Kasumi-1 (cell line): ENCODE measurements at regions not wholly inside any gene's neighbourhood (a gene's known extent, or its start where the extent isn't known, plus 50 kb on each side); places are given as distances from the start of the nearest gene placed in this dataset.

Experiments
- DNase-seq, 2 experiments: peaks; one replicate each; lab custom pipeline; 2025; lab: John Stamatoyannopoulos, UW

DNA sequence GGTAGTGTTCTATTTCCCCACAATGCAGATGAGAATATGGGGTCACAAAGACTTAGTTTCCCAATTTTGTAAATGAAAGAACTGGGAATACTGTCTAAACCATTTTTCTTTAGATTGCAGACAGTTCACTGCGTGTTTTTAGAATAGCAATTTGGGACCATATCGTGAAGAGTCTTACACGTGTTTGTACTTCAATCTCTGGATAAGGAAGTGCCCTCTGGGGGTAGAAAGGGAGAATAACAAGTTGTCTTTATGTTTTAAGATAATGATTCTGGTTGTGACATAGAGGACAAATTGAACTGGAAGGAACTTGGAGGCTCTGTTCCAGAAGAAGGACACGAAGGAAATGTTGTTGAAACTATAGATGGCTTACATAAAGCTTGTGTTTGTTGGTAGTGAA, 457.7 kb downstream of the CBLN2 start:
- peak; percentile 80 to 82 for DNase-seq

DNA sequence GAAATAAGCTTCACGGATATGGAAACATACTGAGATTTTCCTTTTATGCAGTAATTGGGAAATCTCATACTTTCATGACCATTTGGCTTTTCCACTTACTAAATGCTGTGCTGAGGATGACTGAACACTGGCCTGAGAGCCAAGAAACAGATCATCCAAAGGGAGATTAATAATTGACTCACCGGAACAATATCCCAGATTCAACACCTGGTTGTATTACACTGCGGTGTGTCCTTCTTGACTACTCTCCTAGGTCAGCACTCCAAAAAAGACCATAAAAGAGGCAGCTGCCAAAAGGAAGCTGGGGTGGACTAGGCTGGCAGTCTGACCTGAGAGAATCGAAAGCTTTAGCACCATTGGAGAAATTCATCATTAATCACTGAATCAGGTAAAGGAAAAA, 469.1 kb downstream of the CBLN2 start:
- no peak for DNase-seq

DNA sequence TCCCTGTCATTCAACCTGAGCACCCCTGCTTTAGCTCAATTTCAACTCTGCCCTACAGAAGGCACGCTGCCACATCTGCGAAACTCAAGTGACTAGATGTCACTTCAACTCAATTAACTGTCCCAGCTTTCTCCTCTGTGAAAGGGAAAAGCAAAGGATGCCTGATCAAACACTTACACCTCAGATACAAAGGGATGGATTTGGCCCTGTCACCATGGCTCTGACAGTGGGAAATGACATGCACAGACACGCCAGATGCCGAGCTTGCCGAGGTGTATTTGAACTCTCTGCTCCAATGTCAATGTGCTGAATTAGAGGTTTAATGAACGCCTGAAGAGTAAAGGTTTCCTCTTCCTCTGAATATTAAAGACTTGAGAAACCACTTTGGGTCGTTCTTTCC, 481.1 kb downstream of the CBLN2 start:
- DNase-seq = no peak

DNA sequence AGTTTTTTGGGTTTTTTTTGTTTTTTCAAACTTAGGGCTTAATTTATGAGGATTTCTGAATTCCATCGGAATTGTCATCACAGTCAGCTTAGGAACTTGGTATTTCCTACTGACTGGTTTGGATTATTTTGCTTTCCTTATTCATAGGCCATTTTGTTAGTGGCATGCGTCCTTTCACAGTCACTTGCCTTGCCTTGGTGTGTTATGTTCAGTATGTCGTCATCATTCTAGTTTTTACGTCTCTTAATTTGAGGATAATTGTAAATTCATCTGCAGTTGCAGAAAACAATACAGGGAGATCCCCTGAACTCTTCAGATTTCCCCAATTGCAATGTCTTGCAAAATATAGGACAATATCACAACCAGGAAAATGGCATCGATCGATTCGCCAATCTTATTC, 485.3 kb downstream of the CBLN2 start:
- no peak for DNase-seq

DNA sequence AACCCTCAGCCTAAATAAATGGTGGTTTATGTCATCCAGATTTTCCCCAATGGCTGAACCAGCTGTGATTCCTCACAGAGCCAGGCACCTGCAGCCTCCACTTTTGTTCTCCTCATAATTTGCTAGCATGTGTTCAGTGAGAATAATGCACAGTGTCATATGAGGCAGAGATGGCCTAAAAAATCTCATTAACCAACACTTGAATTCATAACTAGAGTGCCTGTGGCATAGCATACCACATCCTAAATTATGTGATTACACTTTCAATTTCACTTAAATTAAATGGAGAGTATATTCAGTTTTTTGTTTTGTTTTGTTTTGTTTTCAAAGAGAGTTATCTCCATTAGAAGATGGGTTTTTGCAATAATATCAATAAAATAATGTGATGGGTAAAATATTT, 488.0 kb downstream of the CBLN2 start:
- no peak for DNase-seq

DNA sequence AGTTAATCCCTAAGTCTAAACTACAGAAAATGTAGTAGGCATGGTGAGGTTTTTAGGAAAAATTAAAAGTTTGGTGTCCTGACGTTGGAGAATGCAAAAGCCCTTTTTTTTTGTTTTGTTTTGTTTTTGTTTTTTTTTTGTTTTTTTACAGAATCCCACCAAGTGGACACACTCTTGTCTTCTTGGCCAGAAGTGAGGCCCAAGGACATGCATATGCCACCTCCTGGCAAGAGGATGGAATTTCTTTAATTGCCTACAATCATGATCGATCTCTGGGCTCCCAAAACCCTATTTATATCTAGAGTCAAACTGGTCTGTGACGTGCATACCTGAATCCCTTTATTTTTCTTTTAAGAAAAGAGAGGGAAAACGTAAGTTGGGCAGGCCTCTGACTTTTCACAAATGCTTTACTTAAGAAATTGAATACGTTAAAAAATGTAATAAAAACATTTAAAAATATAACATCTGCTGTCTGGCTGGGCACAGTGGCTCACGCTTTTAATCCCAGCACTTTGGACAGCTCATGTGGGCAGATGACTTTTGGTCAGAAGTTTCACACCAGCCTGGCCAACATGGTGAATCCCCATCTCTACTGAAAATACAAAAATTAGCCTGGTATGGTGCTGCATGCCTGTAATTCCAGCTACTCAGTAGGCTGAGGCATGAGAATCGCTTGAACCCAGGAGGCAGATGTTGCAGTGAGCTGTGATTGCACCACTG, 502.7 kb downstream of the CBLN2 start:
- DNase-seq = no peak

DNA sequence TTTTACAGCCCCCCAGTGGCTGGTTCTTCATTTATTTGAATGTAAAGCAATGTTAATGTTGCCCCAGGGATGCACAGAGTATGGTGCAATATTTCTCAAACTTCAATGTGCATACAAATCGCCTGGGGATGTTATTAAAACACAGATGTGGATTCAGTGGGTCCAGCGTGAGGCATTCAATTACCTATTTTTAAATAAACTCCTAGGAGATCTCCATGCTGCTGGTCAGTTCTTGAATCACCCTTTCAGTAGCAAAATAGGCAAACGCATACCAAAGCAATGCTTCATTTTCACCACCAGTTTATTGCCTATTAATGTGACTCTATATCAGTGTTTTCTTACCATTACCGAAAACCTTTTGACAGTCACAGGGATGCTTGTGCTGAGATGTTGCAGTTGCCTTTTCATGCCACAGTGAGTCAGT, 530.7 kb downstream of the CBLN2 start:
- DNase-seq = no peak

DNA sequence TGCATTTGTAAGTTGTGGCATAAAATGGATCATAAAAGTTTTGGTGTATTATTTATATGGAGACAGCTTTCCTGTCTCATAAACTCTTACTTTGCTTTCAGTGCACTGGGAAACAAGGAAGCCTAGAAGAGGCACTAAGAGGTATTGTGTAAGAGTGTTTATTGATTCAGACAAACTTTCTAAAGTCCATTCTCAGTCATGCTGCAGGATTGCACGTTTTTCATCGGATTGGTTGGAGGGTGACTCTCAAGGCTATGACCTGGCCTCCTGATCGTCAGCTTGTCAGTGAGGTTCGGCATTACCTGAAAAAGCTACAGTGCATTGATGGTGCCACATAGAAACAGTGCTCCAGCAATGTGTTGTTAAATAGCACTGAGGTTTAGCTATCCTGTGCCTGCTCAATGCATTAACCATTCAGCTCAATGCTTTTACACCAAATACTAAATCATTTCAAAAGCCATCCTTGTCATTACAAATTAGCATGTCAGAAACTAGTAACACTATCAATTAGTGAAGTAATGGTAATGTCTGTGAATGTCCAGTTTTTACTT, 545.5 kb downstream of the CBLN2 start:
- no peak for DNase-seq

DNA sequence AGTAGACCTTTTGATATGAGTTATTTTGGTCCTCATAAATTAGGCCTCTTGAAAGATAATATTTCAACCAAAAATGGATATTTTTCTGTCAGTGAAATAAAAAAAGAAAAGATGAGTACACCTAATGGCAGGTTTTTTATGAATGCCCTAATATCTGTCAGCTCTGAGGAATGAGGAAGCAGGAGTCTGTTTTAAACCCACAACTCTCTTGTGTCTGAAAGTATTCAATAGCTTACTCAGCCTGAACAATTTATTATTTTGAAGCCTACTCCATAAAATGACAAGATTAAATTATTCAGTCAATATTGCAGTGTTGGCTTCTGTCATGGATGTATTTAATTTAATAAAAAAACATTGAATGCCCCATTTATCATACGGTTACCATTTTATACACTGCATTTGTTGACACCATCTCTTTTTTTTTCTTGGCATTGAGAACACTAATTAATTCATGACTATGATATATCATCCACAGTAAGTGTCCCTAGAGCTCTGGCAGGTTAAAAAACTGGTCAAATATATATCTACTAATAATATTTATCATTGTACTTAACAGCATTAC, 548.2 kb downstream of the CBLN2 start:
- no peak for DNase-seq

DNA sequence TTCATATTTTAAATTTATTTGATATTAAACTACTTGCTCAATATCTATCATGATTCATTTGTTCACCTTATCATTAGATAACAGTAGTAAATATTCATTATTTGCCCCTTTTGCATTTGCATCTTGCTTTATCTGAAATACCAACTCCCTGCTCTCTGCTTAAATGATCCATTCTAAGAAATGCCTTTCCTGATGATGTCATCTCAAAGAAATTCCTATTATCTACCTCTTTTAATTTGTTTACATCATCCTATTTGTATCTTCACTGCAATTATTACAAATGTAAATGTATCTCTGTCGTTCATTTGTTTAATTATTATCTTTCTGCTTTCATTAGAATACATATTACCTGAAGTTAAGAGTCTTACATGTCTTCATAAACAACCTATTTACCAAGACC, 549.9 kb downstream of the CBLN2 start:
- no peak for DNase-seq

DNA sequence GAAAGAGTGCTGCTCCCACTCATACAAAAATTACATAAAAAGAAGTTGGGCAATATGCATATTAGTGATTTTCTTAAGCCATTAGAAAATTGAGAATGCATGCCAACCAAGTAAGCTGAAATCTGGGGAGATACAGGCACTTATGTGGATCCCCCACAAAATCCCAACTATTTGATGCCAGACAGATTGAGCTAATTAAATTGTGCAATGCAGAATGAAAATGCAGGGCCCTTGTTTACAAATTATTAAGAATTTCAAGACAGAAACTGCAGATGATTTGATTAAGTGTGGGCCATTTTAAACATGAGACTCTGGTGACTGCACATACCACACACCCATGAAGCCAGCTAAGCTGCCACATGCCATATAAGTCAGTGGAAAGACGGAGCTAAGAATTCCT, 554.5 kb downstream of the CBLN2 start:
- DNase-seq = no peak

DNA sequence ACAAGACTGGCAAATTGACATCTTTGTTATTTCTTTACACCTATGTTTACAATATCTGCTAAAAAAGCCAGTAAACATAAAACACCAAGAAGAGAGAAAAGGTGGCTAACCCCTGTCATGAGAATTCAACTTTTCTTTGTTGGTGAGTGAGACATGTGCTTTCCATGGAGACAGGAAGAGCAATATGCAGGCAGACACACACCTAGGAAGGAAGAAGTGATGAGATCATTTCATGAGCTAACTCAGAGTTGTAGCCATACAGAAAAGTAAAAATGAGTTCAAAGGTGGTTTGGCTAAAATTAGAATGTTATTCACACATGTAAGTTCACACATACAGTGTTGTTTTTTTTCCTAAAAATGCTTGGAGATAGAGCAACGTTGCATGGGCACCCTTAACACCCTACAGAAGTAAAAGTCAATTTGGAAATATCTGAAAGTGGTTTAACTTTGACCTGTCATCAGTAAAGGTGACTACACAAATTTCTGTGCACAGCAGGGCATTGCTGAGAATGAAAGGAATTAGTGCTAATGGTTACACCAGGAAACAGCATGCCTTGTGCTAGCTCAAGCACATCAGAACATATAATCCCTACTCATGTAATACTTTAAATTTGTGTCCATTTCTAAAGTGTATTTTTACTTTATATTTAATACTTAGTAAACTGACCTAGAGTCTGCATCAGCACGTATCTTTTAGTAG, 557.6 kb downstream of the CBLN2 start:
- DNase-seq = no peak

DNA sequence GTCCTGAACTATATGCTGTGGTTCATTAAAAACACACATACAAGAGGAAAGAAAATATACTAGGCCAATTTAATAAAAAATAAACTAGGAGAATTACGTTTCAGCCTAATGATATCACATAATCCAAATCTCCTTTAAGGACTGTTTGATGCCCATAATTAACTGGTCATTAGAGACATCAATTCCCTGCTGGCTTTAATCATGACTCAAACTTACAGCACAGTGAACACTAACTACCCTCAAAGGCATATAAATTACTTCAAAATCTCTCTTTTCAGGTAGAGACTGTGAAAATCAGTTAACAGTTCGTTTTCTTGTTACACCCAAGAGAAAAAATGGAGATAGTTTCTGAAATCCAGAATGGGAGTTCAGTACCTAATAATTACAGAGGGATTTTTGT, 567.4 kb downstream of the CBLN2 start:
- DNase-seq = no peak

DNA sequence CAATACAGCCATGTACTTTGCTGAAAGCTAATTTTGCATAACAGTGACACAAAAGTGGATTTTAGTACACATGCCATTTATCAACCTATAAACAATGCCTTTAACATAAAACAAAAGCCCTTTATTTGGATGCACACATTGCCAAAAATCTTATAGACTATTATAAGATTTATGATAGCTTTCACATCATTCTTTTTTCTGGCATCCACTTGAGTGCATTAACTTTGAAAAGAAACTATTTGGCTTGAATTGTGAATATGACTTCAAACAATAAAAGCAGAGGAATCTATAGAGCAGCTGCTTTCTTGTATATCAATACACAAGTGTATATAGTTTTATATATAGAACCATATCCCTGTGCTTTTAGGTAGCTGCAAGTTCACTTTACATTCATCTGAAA, 577.4 kb downstream of the CBLN2 start:
- DNase-seq = no peak

DNA sequence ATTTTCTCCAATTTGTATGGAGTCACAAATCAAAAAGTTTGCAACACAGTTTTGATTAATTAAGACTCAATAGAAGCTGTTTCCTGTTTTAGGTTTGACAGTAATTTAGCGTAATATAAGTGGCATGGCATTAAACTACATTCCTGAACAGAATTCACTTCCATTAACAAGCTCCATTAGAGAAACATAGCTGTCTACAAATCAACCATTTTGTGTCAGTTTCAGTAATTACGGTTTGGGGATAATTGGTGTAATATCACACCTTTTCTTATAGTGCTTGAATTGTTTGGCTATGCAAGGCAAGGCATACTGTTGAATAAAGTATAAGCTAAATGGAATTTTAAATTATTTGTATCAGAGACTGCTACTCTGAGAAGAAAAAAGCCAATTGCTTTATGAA, 585.5 kb downstream of the CBLN2 start:
- DNase-seq = no peak

DNA sequence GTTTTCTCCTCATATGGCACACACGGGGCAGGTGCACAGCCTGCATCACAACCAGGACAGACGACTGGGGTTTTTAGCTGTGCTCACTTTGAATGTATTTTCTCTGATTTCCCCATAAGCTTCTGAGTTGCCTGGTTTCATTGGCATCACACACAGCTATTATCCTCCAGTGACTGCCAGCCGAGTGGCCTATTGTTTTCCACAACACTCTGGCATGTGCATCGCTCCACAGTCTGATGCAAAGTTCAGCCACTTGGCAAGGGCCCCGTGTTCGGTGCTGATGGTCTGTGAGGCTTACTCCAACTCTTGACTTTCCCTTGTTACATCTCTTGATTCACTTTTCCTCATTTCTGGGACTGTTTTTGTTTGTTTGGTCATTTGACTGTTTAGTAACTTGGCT, 593.1 kb downstream of the CBLN2 start:
- DNase-seq = no peak

DNA sequence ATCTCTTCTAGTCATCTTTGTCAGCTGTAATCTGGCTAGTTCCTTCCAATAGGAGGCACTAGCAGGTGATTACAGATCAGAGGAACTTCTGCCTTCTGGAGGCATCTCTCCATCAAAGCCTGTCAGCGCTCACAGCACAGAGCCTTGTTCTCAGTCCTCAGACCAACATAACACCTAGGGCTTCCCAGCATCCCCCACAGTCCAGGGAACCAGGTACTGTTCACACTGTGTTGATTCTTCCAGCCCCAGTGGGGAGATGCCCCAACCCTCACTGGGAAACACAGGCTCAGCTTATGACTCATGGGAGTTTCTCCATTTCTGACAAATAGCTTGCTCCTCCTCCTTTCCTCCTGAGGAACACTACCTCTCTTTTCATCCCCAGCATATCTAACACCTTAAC, 601.7 kb downstream of the CBLN2 start:
- DNase-seq = no peak

DNA sequence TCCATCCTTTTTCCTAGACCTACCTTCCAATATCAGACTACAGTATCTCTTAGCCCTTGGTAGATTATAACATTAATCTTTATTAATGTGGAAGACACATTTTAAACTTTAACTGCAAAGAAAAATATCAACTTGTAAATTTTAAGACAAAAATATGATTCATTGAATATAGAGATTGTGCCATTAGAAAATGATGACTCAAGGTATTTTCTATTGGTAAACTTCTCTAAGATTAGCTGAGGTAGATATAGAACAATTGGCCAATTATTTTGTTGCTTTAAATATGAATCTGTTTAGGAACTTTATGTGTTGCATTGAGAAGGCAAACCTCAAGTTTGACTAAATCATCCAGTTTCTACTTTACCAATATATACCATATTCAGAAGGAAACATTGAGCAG, 604.7 kb downstream of the CBLN2 start:
- no peak for DNase-seq

DNA sequence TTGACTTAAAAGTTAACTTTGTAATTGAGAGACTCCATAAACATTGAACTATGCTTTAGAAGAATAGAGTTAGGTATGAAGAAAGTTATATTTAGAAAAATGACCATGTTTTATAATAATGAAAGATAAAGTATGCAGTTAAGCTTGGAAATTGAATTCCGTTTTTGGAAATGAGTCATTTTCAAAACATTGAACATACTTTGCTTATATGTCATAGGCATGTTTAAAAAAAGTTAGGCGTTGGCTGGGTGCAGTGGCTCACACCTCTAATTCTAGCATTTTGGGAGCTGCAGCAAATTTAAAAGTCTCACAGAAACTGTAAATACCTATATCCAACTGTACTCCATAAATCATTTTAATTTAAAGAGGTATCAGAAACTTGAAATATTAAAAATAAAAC, 607.4 kb downstream of the CBLN2 start:
- DNase-seq = no peak

DNA sequence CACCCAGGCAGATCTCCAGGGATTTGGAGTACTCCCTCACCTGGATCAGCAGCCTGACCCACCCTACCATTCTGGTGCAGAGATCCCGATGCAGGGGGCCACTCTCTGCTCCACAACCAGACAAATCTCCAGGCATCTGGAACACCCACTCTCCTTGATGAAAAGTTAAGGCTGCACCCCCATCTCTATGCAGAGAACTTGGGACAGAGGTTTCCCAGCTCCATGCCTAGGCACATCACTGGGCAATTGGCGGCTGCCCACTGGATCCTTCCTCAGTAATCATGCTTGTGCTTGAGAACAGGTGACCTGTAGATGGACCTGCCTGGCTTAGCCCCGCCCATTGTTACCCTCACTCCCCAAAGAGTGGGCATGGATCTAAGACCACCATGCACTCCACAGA, 624.9 kb downstream of the CBLN2 start:
- no peak for DNase-seq

DNA sequence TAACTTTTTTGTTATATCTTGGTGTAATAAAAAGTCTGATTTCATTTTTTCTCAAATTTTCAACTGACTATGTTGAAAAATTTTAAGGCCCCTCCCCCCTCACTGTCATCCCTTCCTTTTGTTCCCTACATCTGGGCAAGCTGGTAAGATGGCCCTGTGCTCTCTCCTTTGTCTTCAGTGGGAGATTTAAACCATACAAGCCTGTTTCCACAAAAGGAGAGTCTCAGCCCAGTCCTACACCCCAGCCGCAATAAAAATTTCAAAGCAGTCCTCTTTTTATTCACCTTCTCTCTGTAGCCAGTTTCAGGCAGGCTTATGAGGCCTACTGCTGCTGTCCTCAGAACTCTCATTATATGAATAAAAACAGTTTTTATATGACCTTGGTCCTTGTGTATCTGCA, 630.5 kb downstream of the CBLN2 start:
- DNase-seq = no peak

DNA sequence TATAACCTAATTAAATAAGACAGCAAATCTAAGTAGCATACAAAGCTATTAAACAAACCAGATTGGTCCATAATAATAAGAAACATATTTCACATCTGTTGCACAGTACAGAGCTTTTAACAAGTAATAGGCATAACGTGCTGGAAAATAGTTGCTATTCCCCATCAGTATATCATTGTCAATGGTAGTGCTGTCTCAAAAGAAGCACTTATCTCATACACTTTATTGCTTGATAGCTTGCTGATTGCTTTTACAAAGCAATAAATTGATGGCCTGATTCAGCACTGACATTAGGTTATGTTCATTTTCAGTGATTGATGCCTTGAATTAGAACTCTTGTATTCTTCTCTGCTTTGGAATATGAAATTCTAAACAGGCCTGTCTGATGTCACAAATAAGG, 641.7 kb downstream of the CBLN2 start:
- no peak for DNase-seq

DNA sequence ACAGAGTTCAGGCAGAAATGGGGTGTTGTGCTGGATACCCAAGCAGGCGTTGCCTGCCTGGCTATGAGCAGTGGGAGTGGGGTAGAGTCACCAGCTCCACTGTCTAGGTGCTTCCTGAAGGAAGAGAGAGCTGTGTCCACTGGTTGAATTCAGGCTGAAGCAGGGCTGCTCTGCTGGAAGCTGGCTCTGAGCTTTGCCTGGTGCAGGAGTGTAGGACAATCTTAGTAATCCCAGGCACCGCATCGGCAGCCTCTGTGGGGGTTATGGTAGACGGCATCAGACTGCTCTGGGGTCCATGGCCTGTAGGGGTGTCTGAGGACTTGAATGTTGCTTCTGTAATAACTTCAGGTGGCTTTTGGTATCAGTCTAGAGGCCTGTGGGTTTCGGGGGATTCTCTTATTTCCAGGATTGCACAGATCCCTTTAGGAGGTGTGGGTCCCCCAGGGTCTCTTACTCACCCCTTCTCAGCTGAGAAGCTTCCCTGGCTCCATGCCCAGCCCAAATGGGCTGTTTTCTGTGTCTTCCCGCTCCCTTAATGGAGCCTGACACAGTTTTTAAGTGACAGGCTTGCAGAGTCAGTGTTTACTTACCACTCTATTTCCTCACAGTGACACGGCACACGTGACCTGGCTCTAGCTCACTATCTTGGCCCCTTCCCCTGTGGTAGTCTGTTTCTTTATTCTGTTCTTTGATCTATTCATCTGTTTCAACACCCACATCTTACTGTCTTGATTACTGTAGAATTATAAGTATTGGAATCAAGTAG, 644.3 kb downstream of the CBLN2 start:
- DNase-seq = no peak
